GM12878 (cell line): ENCODE measurements at regions not wholly inside any gene's neighbourhood (a gene's known extent, or its start where the extent isn't known, plus 50 kb on each side); places are given as distances from the start of the nearest gene placed in this dataset.

Source experiments
- ATAC-seq: fragments of 200-7000 bp; cut with Tn5 transposase; 3 replicates; pipeline ENCODE4 v1.9.1; 2020; ENCODE audit warnings: mild to moderate bottlenecking, moderate library complexity
- BruUV-seq: library from RNA; stranded (reverse); fragments of 400-500 nt; replicated peaks from 2 replicates; lab custom pipeline; 2021; lab: Mats Ljungman, UMichigan
- CTCF ChIA-PET: fragments of 300-600 bp; sonication (Branson Sonifier 250); formaldehyde crosslinking; extraction: SDS; loops from one replicate; lab custom pipeline; 2021; ENCODE audit warnings: inconsistent platforms; lab: Yijun Ruan, JAX
- POLR2A ChIA-PET: fragments of 350-600 bp; formaldehyde crosslinking; extraction: SDS; loops from one replicate; lab custom pipeline; 2021; ENCODE audit warnings: inconsistent platforms; lab: Charles Lee
- RAD21 ChIA-PET: fragments of 300-600 bp; sonication (Branson Sonifier 250); formaldehyde crosslinking; loops from one replicate; lab custom pipeline; 2023; ENCODE audit warnings: antibody characterized with exemption; ENCODE audit not compliant: unreplicated experiment; lab: Charles Lee
- SMC1A ChIA-PET: fragments of 300-600 bp; sonication (Branson Sonifier 250); formaldehyde crosslinking; loops from one replicate; lab custom pipeline; 2023; ENCODE audit not compliant: unreplicated experiment, uncharacterized antibody; lab: Charles Lee
- DNase-seq: peaks from one replicate; pipeline ENCODE4 v3.0.0-alpha.2; 2011; ENCODE audit warnings: low read depth, low spot score
- FAIRE-seq: peaks from 3 replicates; lab custom pipeline; 2011; peaks lifted over from hg19 to GRCh38; lab: Jason Lieb, UNC
- H2AFZ ChIP-seq: 2 replicates; pipeline ENCODE4 v1.6.0; 2011; ENCODE audit warnings: low read depth, low read length, control low read depth; ENCODE audit not compliant: control insufficient read depth
- H3K27ac ChIP-seq: 2 replicates; pipeline ENCODE4 v1.5.1; 2011; ENCODE audit warnings: control low read depth; ENCODE audit not compliant: control insufficient read depth, insufficient read depth
- H3K27me3 ChIP-seq, 2 experiments: replicated peaks in 1 of 2; 2 replicates each; pipeline versions ENCODE4 v1.6.0 to v1.6.1; 2011; ENCODE audit warnings: low read length in 1 of 2; ENCODE audit not compliant: control insufficient read depth in 2 of 2, insufficient read depth in 2 of 2
- H3K36me3 ChIP-seq, 2 experiments: 2 replicates each; pipeline ENCODE4 v1.5.1; 2011; ENCODE audit warnings: low read length in 1 of 2; ENCODE audit not compliant: control insufficient read depth in 2 of 2, insufficient read depth in 2 of 2
- H3K4me1 ChIP-seq: 2 replicates; pipeline ENCODE4 v1.6.1; 2011; ENCODE audit warnings: mild to moderate bottlenecking, low read length, moderate library complexity, mixed read lengths; ENCODE audit not compliant: control insufficient read depth, insufficient read depth
- H3K4me2 ChIP-seq: 2 replicates; pipeline ENCODE4 v1.6.0; 2011; ENCODE audit warnings: control low read depth; ENCODE audit not compliant: control insufficient read depth, insufficient read depth
- H3K4me3 ChIP-seq: fragments of 200-600 bp; sonication (generic); 2 replicates; pipeline ENCODE4 v1.5.1; 2016
- H3K79me2 ChIP-seq: 2 replicates; pipeline ENCODE4 v1.6.0; 2011; ENCODE audit warnings: low read length; ENCODE audit not compliant: control insufficient read depth, insufficient read depth
- H3K9ac ChIP-seq: 2 replicates; pipeline ENCODE4 v1.8.0; 2011; ENCODE audit warnings: low read length, control low read depth, mixed read lengths; ENCODE audit not compliant: control insufficient read depth, insufficient read depth
- H3K9me3 ChIP-seq: replicated peaks from 3 replicates; pipeline ENCODE4 v1.5.1; 2011; ENCODE audit warnings: mild to moderate bottlenecking, low read length; ENCODE audit not compliant: control insufficient read depth, insufficient read depth
- H4K20me1 ChIP-seq: 2 replicates; pipeline ENCODE4 v1.6.0; 2011; ENCODE audit not compliant: control insufficient read depth, insufficient read depth
- ESRRA ChIP-seq: IDR thresholded peaks from 2 replicates; pipeline ENCODE4 v1.6.1; 2012; ENCODE audit warnings: mild to moderate bottlenecking, low read length, improper control_type of control experiment
- GATAD2B ChIP-seq: fragments of 450-650 bp; conservative IDR thresholded peaks from 2 replicates; pipeline ENCODE4 v1.6.1; 2017; ENCODE audit warnings: low read depth, mild to moderate bottlenecking, moderate library complexity
- MEF2A ChIP-seq: IDR thresholded peaks from 2 replicates; pipeline ENCODE4 v1.6.1; 2011; ENCODE audit warnings: low read depth, mild to moderate bottlenecking, low read length, moderate library complexity; ENCODE audit not compliant: insufficient read depth
- NFYB ChIP-seq: IDR thresholded peaks from 2 replicates; pipeline ENCODE4 v1.6.1; 2011; ENCODE audit warnings: low read depth, mild to moderate bottlenecking, low read length, improper control_type of control experiment, moderate library complexity; ENCODE audit not compliant: insufficient read depth
- POLR2AphosphoS2 ChIP-seq: IDR thresholded peaks from 2 replicates; pipeline ENCODE4 v1.6.1; 2011; ENCODE audit warnings: low read depth, mild to moderate bottlenecking, low read length, improper control_type of control experiment, moderate library complexity
- TCF7 ChIP-seq: IDR thresholded peaks from 2 replicates; pipeline ENCODE4 v1.6.1; 2014; ENCODE audit warnings: antibody characterized with exemption, borderline replicate concordance
- ZNF687 ChIP-seq: fragments of 450-650 bp; IDR thresholded peaks from 2 replicates; pipeline ENCODE4 v1.6.1; 2017; ENCODE audit warnings: mild to moderate bottlenecking, moderate library complexity
- WGBS: methylation state at CpG from one replicate; pipeline ENCODE4 v1.1.6; 2016; ENCODE audit warnings: low lambda C conversion rate; ENCODE audit not compliant: insufficient replicate concordance, insufficient coverage; ENCODE audit errors: missing lambda C conversion rate; 5-methylcytosine and 5-hydroxymethylcytosine counted together
- in situ Hi-C: fragments of 300-500 bp; cut with MboI; formaldehyde crosslinking; loops from 9 replicates; pipeline ENCODE4 v1.14.3; 2018; ENCODE audit warnings: mixed read lengths
- intact Hi-C: fragments of 100-400 bp; cut with micrococcal nuclease; formaldehyde crosslinking; loops from one replicate; pipeline ENCODE4 v1.14.2; 2022; ENCODE audit not compliant: unreplicated experiment

- TF ChIP-seq ZNF687 (no peak), GATAD2B (no peak)
Observed at GRCh38 chr2:37849911-37850310, 75.2 kb upstream of the RMDN2 start (continued).

GRCh38 chr2:37851428-37851827 is 73.7 kb upstream of the RMDN2 start:
- H3K27me3 ChIP-seq: no peaks in the 10 kb centered on the region
- H3K9me3 ChIP-seq: no peaks in the 10 kb centered on the region
- ATAC-seq (peak; percentile 51), FAIRE-seq (no peak), DNase-seq (no peak)
- ChIA-PET SMC1A (interaction anchor here (0.6 to 10.3 kb wide), 25 partner anchors 9 to 461 kb away, joined by 3 to 244 read pairs (median 4); no protein-coding TSS in a partner anchor), CTCF (interaction anchor here (0.7 to 10.9 kb wide), 17 partner anchors 11 to 458 kb away, joined by 3 to 176 read pairs (median 4); no protein-coding TSS in a partner anchor), RAD21 (interaction anchor here (0.6 to 8.9 kb wide), 18 partner anchors 11 to 476 kb away, joined by 3 to 215 read pairs (median 4); no protein-coding TSS in a partner anchor), POLR2A (interaction anchor here (0.8 to 6.5 kb wide), 6 partner anchors 12 to 461 kb away, joined by 3 to 61 read pairs (median 3); no protein-coding TSS in a partner anchor)
- H3K4me1 ChIP-seq: peaks cover 32% of the 10 kb centered on the region
- no peaks in the 10 kb centered on the region for H4K20me1 ChIP-seq
- TF ChIP-seq POLR2AphosphoS2: no peak
- no peak for TF ChIP-seq MEF2A
- no peak for TF ChIP-seq ESRRA
- no peak for TF ChIP-seq TCF7
- TF ChIP-seq NFYB: no peak
- peak overlapping the region; percentile 59 for H2AFZ ChIP-seq
- H3K4me2 ChIP-seq: peak overlapping the region; percentile 56
- in situ Hi-C loops (no loop called here), intact Hi-C loops (no loop called here)
- TSS peak; percentile 95 for BruUV-seq
- H3K9ac ChIP-seq: peak overlapping the region; percentile 37; the same call in 1 of the 2 replicates
- H3K79me2 ChIP-seq: no peaks in the 10 kb centered on the region
- 28% methylated on average over 4 of the region's 4 CpGs for WGBS
- peak overlapping the region; percentile 61 for H3K27ac ChIP-seq
- H3K36me3 ChIP-seq: no peaks in the 10 kb centered on the region
- H3K4me3 ChIP-seq: 0 out of 2 replicates have a peak overlapping the region, but pooled peaks have one; percentile 17
